ENCODE measurements at regions not wholly inside any gene's neighbourhood (a gene's known extent, or its start where the extent isn't known, plus 50 kb on each side); places are given as distances from the start of the nearest gene placed in this dataset.
"Not testable (repeated sequence)": the region's sequence is repeated elsewhere in the genome, so short reads cannot be mapped to it uniquely, and the experiment has no call there.

- not testable (repeated sequence) for DNase-seq (ENCODE audit: low read depth in 4 of 4, low spot score in 3 of 4)
These were observed 140.9 kb upstream of the GOLGA6L4 start for GRCh38 chr15:84094720-84095119.

- not testable (repeated sequence) for DNase-seq (ENCODE audit: low read depth in 4 of 4, low spot score in 3 of 4)
These were observed 138.5 kb upstream of the GOLGA6L4 start for GRCh38 chr15:84097053-84097452.

GRCh38 chr15:84098604-84099003, 137.0 kb upstream of the GOLGA6L4 start:
- no peak for DNase-seq (ENCODE audit: low read depth in 4 of 4, low spot score in 3 of 4)

- no peak for DNase-seq (ENCODE audit: low read depth in 4 of 4, low spot score in 3 of 4)
These were observed 136.4 kb upstream of the GOLGA6L4 start for GRCh38 chr15:84099181-84099580.

- DNase-seq (ENCODE audit: low read depth in 4 of 4, low spot score in 3 of 4) = no peak
These were observed 132.2 kb upstream of the GOLGA6L4 start for GRCh38 chr15:84103345-84103744.

GRCh38 chr15:84104853-84105252, 130.7 kb upstream of the GOLGA6L4 start:
- no peak for DNase-seq (ENCODE audit: low read depth in 4 of 4, low spot score in 3 of 4)

GRCh38 chr15:84108728-84109127, 126.8 kb upstream of the GOLGA6L4 start:
- DNase-seq (ENCODE audit: low read depth in 4 of 4, low spot score in 3 of 4) = no peak

GRCh38 chr15:84111575-84111974, 124.0 kb upstream of the GOLGA6L4 start:
- DNase-seq (ENCODE audit: low read depth in 4 of 4, low spot score in 3 of 4) = no peak

GRCh38 chr15:84112025-84112424, 123.5 kb upstream of the GOLGA6L4 start:
- DNase-seq (ENCODE audit: low read depth in 4 of 4, low spot score in 3 of 4) = no peak

GRCh38 chr15:84113919-84114318, 121.7 kb upstream of the GOLGA6L4 start:
- no peak for DNase-seq (ENCODE audit: low read depth in 4 of 4, low spot score in 3 of 4)

GRCh38 chr15:84114680-84115079, 120.9 kb upstream of the GOLGA6L4 start:
- not testable (repeated sequence) for DNase-seq (ENCODE audit: low read depth in 4 of 4, low spot score in 3 of 4)

GRCh38 chr15:84119351-84119750, 116.2 kb upstream of the GOLGA6L4 start:
- not testable (repeated sequence) for DNase-seq (ENCODE audit: low read depth in 4 of 4, low spot score in 3 of 4)

- not testable (repeated sequence) for DNase-seq (ENCODE audit: low read depth in 4 of 4, low spot score in 3 of 4)
These were observed 114.7 kb upstream of the GOLGA6L4 start for GRCh38 chr15:84120903-84121302.

GRCh38 chr15:84128706-84129105, 106.9 kb upstream of the GOLGA6L4 start:
- not testable (repeated sequence) for DNase-seq (ENCODE audit: low read depth in 4 of 4, low spot score in 3 of 4)

GRCh38 chr15:84130098-84130831, 105.3 kb upstream of the GOLGA6L4 start:
- DNase-seq (ENCODE audit: low read depth in 4 of 4, low spot score in 3 of 4) = not testable (repeated sequence)

- DNase-seq (ENCODE audit: low read depth in 4 of 4, low spot score in 3 of 4) = not testable (repeated sequence)
These were observed 99.6 kb upstream of the GOLGA6L4 start for GRCh38 chr15:84135931-84136456.

- peak; percentile 62 to 79 (median 76) for DNase-seq (ENCODE audit: low read depth in 4 of 4, low spot score in 3 of 4)
These were observed 92.7 kb upstream of the GOLGA6L4 start for GRCh38 chr15:84142888-84143337.

- DNase-seq (ENCODE audit: low read depth in 4 of 4, low spot score in 3 of 4) = no peak
These were observed 91.7 kb upstream of the GOLGA6L4 start for GRCh38 chr15:84143753-84144314.

GRCh38 chr15:84144946-84145345, 90.6 kb upstream of the GOLGA6L4 start:
- not testable (repeated sequence) for DNase-seq (ENCODE audit: low read depth in 4 of 4, low spot score in 3 of 4)

- DNase-seq (ENCODE audit: low read depth in 4 of 4, low spot score in 3 of 4) = not testable (repeated sequence)
These were observed 89.3 kb upstream of the GOLGA6L4 start for GRCh38 chr15:84146299-84146698.

GRCh38 chr15:84147307-84147706, 88.3 kb upstream of the GOLGA6L4 start:
- DNase-seq (ENCODE audit: low read depth in 4 of 4, low spot score in 3 of 4) = not testable (repeated sequence)

Data from left renal pelvis (tissue), 4 donors.